Stimulated activated memory B cell treated with anti-CD40 and anti-IgM and Interleukin-4, amounts not matched to agents 10 μg/mL and 1 μg/mL and 100 μg/mL, for 72 hours (primary cell): ENCODE measurements at regions not wholly inside any gene's neighbourhood (a gene's known extent, or its start where the extent isn't known, plus 50 kb on each side); places are given as distances from the start of the nearest gene placed in this dataset.
A peak's percentile ranks its signal among the peaks of the same experiment; 100 is the strongest.

Experiments used
- ATAC-seq: fragments of 150-1000 bp; cut with Tn5 transposase; 2 replicates; pipeline ENCODE4 v1.10.0; 2021
- H3K27ac Mint-ChIP-seq: one replicate; pipeline ENCODE4 v1.8.0; 2022; ENCODE audit warnings: mild to moderate bottlenecking, mixed read lengths
- H3K27me3 Mint-ChIP-seq: one replicate; pipeline ENCODE4 v1.8.0; 2022; ENCODE audit warnings: mixed read lengths
- H3K36me3 Mint-ChIP-seq: one replicate; pipeline ENCODE4 v1.8.0; 2022; ENCODE audit warnings: mixed read lengths
- H3K4me1 Mint-ChIP-seq: one replicate; pipeline ENCODE4 v1.8.0; 2022; ENCODE audit warnings: mixed read lengths
- H3K4me3 Mint-ChIP-seq: one replicate; pipeline ENCODE4 v1.8.0; 2022; ENCODE audit warnings: mild to moderate bottlenecking, moderate library complexity, mixed read lengths
- H3K9me3 Mint-ChIP-seq: one replicate; pipeline ENCODE4 v1.8.0; 2022; ENCODE audit warnings: mixed read lengths

- no peaks in the 10 kb centered on the region for H3K4me1 Mint-ChIP-seq
- no peaks in the 10 kb centered on the region for H3K36me3 Mint-ChIP-seq
- peaks cover 19% of the 10 kb centered on the region for H3K9me3 Mint-ChIP-seq
- peaks cover 20% of the 10 kb centered on the region for H3K27me3 Mint-ChIP-seq
- H3K27ac Mint-ChIP-seq, result no peak overlapping the region
- ATAC-seq, result no peak
- no peak overlapping the region for H3K4me3 Mint-ChIP-seq
These were observed 104.0 kb downstream of the CPZ start for GRCh38 chr4:8696369-8697127.

DNA sequence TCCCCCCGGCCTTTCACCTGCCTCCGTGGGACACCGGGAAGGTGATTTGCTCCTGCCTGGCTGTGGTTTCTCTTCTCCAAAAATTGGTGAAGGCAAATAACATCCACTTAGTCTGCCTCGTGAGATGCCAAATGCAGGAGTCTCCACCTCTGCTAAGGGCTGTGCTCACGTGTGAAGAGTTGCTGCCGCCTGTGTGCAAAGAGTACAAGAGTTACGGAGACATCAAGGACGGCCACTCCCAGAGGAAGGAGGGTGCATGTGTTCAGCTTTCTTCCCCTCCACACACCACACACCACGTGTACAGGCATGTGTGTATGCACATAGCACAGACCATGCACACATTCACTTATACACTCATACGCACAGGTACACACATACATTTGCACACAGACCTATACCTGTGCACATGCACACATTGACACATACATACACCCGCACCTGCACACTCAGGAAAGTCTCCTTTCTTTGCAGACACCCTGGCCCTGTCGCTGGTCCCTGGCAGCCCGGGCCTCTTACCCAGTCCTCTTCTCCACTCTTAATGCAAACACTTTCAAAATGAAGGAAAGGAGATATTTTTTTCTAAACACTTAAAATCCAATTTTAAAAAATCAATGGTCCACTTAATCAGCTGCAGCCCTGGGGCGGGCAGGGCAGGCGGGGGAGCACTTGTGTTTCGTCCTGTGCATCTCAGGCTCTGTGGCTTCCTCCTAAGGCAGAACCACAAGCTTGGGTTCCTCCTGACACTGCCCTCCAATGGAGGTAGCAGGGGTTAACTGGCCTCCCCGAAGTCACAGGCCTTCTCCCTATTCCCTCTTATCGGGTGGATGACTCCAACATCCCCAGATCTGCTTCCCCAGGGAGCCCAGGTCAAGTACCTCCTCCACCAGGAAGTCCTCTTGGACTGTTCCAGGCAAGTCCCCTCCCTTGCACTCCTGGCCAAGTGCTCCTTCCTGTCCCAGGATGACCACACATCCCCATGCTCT lies 103.0 kb downstream of the CPZ start:
- H3K27me3 Mint-ChIP-seq, result peaks cover 16% of the 10 kb centered on the region
- H3K9me3 Mint-ChIP-seq, result peaks cover 19% of the 10 kb centered on the region
- H3K27ac Mint-ChIP-seq, result no peak overlapping the region
- no peaks in the 10 kb centered on the region for H3K4me1 Mint-ChIP-seq
- no peaks in the 10 kb centered on the region for H3K36me3 Mint-ChIP-seq
- peak; percentile 7 for ATAC-seq
- no peak overlapping the region for H3K4me3 Mint-ChIP-seq

- no peak for ATAC-seq
- Mint-ChIP-seq H3K4me3 (no peak overlapping the region), H3K36me3 (no peaks in the 10 kb centered on the region), H3K27me3 (peaks cover 12% of the 10 kb centered on the region), H3K27ac (no peak overlapping the region), H3K4me1 (no peaks in the 10 kb centered on the region), H3K9me3 (peaks cover 19% of the 10 kb centered on the region)
These were observed 102.1 kb downstream of the CPZ start for GRCh38 chr4:8694651-8695151.

- H3K4me1 Mint-ChIP-seq, result no peaks in the 10 kb centered on the region
- peaks cover 19% of the 10 kb centered on the region for H3K9me3 Mint-ChIP-seq
- ATAC-seq, result no peak
- H3K36me3 Mint-ChIP-seq, result no peaks in the 10 kb centered on the region
- H3K4me3 Mint-ChIP-seq, result no peak overlapping the region
- H3K27me3 Mint-ChIP-seq, result peaks cover 12% of the 10 kb centered on the region
- H3K27ac Mint-ChIP-seq, result no peak overlapping the region
These were observed 101.7 kb downstream of the CPZ start for GRCh38 chr4:8694226-8694625.

DNA sequence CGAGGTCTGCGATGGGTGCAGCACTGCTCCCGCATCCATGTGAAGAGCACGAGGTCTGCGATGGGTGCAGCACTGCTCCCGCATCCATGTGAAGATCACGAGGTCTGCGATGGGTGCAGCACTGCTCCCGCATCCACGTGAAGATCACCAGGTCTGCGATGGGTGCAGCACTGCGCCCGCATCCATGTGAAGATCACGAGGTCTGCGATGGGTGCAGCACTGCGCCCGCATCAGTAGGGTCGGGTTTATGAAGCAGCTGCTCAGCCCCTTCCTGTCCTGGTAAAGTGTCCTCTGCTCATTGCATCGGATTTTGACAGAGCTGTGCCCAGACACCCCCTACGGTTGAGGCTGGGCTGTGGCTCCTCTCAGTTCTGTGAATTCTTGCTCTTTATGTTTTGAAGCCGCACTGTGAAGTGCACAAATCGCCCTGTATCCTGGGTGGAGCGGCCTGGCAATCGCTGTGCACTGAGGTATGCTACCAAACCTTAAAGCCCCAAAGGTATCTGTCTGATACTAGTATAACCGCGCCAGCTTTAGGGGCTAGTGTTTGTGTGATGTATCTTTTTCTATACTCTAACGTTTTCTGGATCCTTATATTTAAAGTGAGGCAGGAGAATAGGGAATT lies 98.7 kb downstream of the CPZ start:
- Mint-ChIP-seq H3K4me1 (no peaks in the 10 kb centered on the region), H3K4me3 (no peak overlapping the region), H3K27ac (no peak overlapping the region), H3K27me3 (peaks cover 10% of the 10 kb centered on the region), H3K36me3 (no peaks in the 10 kb centered on the region), H3K9me3 (peaks cover 20% of the 10 kb centered on the region)
- ATAC-seq, result no peak

DNA sequence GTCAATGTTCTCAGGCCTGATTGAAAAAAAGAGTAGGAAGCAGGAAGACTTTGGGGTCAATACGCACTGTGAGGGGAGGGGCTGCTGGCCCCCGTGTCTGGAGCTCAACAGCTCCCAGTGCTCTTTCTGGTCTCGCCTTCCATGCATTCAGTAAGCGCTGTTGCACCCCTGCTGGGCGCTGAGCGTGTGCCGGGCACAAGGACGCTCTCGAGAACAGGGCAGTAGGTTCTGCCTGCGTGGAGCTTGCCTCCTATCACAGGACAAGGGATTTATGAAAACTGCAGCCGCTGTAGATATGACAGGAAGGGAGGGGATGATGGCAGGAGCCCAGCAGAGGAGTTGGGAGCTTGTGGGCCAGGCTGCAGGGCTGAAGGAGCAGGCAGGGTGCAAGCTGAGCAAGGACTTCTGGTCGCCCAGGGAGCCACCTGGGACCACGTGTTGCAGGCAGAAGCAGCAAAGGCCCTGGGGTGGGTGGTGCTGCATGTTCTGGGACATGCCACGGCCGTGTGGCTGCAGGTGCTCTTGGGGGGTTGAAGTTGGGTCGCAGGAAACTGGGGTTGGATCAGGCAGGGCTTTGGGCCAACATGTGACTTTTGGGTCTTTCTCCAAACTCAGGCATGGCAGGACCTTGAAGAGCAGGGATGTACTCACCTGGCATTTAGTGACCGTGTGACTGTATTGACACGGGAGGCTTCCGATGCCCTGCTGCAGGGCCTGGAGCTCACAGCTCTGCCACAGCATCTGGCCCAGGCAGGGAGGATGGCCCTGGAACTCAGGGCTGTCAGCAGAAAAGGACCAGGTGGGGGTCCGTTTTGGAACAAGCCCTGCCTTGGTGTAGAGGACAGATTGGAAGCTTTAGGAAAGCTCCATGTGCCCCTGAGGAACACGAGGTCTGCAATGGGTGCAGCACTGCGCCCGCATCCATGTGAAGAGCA lies 97.9 kb downstream of the CPZ start:
- no peak for ATAC-seq
- Mint-ChIP-seq H3K27me3 (peaks cover 11% of the 10 kb centered on the region), H3K9me3 (peaks cover 20% of the 10 kb centered on the region), H3K36me3 (no peaks in the 10 kb centered on the region), H3K4me1 (no peaks in the 10 kb centered on the region), H3K27ac (no peak overlapping the region), H3K4me3 (no peak overlapping the region)

DNA sequence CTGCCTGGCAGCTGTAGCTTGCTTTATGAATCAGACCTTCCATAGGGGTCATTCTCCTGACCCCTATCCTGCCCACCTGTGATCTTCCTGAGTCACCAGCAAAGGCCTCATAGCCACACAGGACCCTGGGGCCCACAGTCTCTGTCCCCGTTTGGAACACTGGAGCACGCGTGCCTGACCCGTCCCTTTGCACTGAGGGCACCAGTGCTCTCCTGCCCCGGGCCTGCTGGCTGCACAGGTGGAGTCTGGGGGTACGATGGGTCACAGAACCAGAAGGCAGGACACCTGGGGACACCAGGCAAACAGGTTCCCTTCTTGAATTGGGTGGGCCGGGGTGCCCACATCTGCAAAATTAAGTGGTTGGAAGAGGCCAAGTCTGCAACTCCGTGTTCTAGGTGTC lies 97.2 kb downstream of the CPZ start:
- H3K9me3 Mint-ChIP-seq, result peaks cover 20% of the 10 kb centered on the region
- ATAC-seq, result no peak
- no peaks in the 10 kb centered on the region for H3K36me3 Mint-ChIP-seq
- H3K4me3 Mint-ChIP-seq, result no peak overlapping the region
- no peak overlapping the region for H3K27ac Mint-ChIP-seq
- H3K27me3 Mint-ChIP-seq, result peaks cover 11% of the 10 kb centered on the region
- no peaks in the 10 kb centered on the region for H3K4me1 Mint-ChIP-seq

DNA sequence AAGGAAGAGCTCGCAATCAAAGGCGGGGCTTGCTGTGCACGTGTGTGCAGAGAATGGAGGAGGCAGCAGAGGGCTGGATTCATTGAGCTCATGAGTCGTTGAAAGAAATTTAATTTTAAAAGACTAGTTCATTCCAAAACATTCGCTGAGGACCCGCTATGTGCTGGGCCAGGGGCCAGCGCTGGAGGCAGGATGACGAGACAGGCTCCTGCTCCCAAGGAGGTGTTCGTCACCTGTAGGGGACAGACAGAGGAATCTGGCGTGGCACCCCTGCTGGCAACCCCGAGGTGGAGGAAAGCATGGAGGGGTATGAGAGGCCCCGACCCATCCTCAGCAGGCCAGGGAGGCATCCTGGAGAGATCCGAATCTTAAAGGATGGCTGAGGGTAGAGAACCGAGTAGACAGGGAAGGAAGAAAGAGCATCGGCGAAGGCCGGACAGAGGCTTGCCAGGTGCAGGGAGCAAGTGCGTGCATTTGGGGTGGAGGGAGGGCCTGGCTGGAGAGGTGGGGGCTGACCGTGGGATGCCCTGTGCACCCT lies 96.4 kb downstream of the CPZ start:
- Mint-ChIP-seq H3K4me3 (no peak overlapping the region), H3K36me3 (no peaks in the 10 kb centered on the region), H3K27me3 (peaks cover 11% of the 10 kb centered on the region), H3K4me1 (no peaks in the 10 kb centered on the region), H3K9me3 (peaks cover 19% of the 10 kb centered on the region), H3K27ac (no peak overlapping the region)
- no peak for ATAC-seq

DNA sequence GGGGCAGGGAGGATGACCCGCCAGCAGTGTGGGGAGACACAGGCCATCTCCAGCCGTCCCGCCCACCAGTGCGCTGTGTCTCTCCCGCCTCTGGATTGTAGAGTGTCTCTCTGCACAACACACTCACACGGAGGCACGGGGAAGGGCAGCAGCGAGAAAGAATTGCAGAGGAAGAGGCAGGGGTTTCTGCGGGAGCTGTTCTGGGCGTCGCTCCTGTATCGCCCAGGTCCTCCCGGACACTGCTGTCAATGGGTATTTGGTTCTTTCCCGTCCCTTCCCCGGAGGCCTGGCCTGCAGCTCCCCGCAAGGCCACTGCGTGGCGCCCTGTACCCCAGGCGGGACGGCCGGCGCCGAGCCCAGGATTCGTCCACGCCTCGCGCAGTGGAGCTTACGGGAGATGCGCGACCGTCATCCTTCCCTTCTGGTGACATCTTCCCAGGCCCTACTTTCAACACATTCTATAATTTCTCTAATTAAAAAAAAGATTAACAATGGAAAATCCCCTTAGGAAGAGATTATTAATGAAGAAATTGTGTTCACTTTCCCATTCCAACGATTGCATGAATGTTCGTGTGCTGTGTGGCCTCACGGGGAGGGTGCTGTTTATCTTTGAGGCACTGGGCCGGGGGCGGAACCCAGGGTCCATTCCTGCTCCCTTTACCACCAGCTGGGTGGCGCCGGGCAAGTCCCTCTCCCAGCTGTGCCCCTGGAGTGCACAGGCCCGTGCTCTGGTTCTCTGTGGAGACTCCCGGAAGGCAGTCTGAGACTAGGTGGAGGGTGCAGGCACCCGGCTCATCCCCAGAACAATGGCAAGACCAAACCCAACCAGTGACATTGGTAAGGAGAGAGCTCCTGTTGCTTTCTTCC lies 95.7 kb downstream of the CPZ start:
- Mint-ChIP-seq H3K9me3 (peaks cover 21% of the 10 kb centered on the region), H3K36me3 (no peaks in the 10 kb centered on the region), H3K27ac (no peak overlapping the region), H3K4me3 (no peak overlapping the region), H3K4me1 (no peaks in the 10 kb centered on the region), H3K27me3 (peaks cover 11% of the 10 kb centered on the region)
- ATAC-seq, result no peak

DNA sequence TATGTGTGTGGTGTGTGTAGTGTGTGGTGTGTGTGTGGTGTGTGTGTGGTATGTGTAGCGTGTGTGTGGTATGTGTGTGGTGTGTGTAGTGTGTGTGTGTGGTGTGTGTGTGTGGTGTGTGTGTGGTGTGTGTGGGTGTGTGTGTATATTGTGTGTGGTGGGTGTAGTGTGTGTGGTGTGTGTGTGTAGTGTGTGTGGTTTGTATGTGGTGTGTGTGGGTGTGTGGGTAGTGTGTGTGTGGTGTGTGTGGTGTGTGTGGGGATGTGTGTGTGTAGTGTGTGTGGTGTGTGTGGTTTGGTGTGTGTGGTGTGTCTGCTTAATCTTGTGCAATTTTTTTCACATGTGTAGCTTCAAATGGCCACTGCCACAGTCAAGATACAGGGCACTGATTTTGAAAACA lies 94.5 kb downstream of the CPZ start:
- H3K4me3 Mint-ChIP-seq, result no peak overlapping the region
- peaks cover 16% of the 10 kb centered on the region for H3K9me3 Mint-ChIP-seq
- no peaks in the 10 kb centered on the region for H3K4me1 Mint-ChIP-seq
- H3K27me3 Mint-ChIP-seq, result peaks cover 11% of the 10 kb centered on the region
- H3K27ac Mint-ChIP-seq, result no peak overlapping the region
- ATAC-seq, result no peak
- H3K36me3 Mint-ChIP-seq, result no peaks in the 10 kb centered on the region

- Mint-ChIP-seq H3K9me3 (peaks cover 16% of the 10 kb centered on the region), H3K27me3 (peaks cover 11% of the 10 kb centered on the region), H3K4me1 (no peaks in the 10 kb centered on the region), H3K27ac (no peak overlapping the region), H3K4me3 (no peak overlapping the region), H3K36me3 (no peaks in the 10 kb centered on the region)
- ATAC-seq, result no peak
These were observed 93.3 kb downstream of the CPZ start for GRCh38 chr4:8685831-8686230.

DNA sequence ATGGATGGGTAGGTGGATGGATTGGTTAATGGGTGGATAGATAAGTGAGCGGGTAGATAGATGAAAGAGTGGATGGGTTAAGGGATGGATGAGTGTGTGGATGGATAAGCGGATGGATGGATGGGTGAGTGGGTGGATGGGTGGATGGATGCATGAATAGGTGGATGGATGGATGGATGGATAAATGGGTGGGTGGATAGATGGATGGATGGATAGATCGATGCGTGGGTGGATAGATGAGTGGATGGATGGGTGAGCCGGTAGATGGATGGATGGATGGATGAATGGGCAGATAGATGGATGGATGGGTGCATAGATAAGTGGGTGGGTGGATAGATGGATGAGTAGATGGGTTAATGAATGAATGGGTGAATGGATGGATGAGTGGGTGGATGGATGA lies 90.9 kb downstream of the CPZ start:
- Mint-ChIP-seq H3K4me1 (no peaks in the 10 kb centered on the region), H3K27me3 (peaks cover 11% of the 10 kb centered on the region), H3K4me3 (no peak overlapping the region), H3K36me3 (no peaks in the 10 kb centered on the region), H3K9me3 (peaks cover 19% of the 10 kb centered on the region), H3K27ac (no peak overlapping the region)
- no peak for ATAC-seq

- H3K4me1 Mint-ChIP-seq, result no peaks in the 10 kb centered on the region
- H3K4me3 Mint-ChIP-seq, result no peak overlapping the region
- no peak for ATAC-seq
- H3K9me3 Mint-ChIP-seq, result peaks cover 19% of the 10 kb centered on the region
- H3K36me3 Mint-ChIP-seq, result no peaks in the 10 kb centered on the region
- H3K27ac Mint-ChIP-seq, result no peak overlapping the region
- H3K27me3 Mint-ChIP-seq, result peaks cover 11% of the 10 kb centered on the region
These were observed 90.2 kb downstream of the CPZ start for GRCh38 chr4:8682725-8683124.
